Transverse colon (tissue), 4 donors: ENCODE measurements at regions not wholly inside any gene's neighbourhood (a gene's known extent, or its start where the extent isn't known, plus 50 kb on each side); places are given as distances from the start of the nearest gene placed in this dataset.

Experiments
- EP300 ChIP-seq: sonication (generic); formaldehyde crosslinking; IDR thresholded peaks from one replicate; pipeline ENCODE4 v1.6.1; 2017; ENCODE audit warnings: antibody characterized with exemption, low read depth
- POLR2AphosphoS5 ChIP-seq, 3 donors: sonication (generic); formaldehyde crosslinking; IDR thresholded peaks; one replicate each; pipeline ENCODE4 v1.6.1; 2016; ENCODE audit warnings: antibody characterized with exemption in 3 of 3
- TF ChIP-seq, protein P1 (sequence below), 5 experiments: fragments of 200-600 bp in 3 of 5; fragments of 450-650 bp in 2 of 5; sonication (generic) in 3 of 5; IDR thresholded peaks; 1 replicate in 2 of 5; 2 replicates in 3 of 5; pipeline ENCODE4 v1.5.1; 2016 to 2017; ENCODE audit warnings: antibody characterized with exemption in 5 of 5, inconsistent platforms in 3 of 5, mild to moderate bottlenecking in 2 of 5, moderate library complexity in 1 of 5

DNA sequence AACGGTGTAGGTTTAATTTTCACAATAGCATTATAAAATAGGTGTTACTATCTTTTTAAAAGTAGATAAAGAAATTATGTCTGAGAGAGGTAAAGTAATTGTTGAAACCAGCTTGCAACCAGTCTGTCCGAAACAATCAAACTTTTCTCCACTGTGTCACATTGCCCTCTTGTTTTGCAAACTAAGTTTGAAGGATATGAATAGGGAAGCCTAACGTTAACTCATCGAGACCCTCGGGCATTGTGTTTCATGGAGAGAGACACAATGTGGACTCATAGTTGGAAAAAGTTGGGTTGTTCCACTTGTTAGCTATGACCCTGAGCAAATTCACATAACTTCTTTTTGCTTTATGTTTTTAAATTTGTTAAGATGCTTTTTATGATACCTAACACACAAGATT is 254.4 kb upstream of the IMPG1 start:
- TF ChIP-seq, protein P1, sequence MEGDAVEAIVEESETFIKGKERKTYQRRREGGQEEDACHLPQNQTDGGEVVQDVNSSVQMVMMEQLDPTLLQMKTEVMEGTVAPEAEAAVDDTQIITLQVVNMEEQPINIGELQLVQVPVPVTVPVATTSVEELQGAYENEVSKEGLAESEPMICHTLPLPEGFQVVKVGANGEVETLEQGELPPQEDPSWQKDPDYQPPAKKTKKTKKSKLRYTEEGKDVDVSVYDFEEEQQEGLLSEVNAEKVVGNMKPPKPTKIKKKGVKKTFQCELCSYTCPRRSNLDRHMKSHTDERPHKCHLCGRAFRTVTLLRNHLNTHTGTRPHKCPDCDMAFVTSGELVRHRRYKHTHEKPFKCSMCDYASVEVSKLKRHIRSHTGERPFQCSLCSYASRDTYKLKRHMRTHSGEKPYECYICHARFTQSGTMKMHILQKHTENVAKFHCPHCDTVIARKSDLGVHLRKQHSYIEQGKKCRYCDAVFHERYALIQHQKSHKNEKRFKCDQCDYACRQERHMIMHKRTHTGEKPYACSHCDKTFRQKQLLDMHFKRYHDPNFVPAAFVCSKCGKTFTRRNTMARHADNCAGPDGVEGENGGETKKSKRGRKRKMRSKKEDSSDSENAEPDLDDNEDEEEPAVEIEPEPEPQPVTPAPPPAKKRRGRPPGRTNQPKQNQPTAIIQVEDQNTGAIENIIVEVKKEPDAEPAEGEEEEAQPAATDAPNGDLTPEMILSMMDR (IDR thresholded peaks at IDR 0.05) = no peak
- TF ChIP-seq POLR2AphosphoS5 (IDR thresholded peaks at IDR 0.05) (no peak), EP300 (no peak)
